SK-N-SH treated with all-trans-retinoic acid at 6 μM for 48 hours (cell line): ENCODE measurements at regions not wholly inside any gene's neighbourhood (a gene's known extent, or its start where the extent isn't known, plus 50 kb on each side); places are given as distances from the start of the nearest gene placed in this dataset.

Source experiments
- BACH2 ChIP-seq: fragments of 250-450 bp; sonication (Bioruptor Pico); IDR thresholded peaks from 2 replicates; pipeline ENCODE4 v1.9.0; 2021; ENCODE audit warnings: mild to moderate bottlenecking, borderline replicate concordance
- GLIS3 ChIP-seq: fragments of 250-450 bp; sonication (Bioruptor Pico); IDR thresholded peaks from 2 replicates; pipeline ENCODE4 v1.5.0; 2020; ENCODE audit warnings: mild to moderate bottlenecking, moderate library complexity
- ISL1 ChIP-seq: fragments of 250-450 bp; sonication (Bioruptor Pico); IDR thresholded peaks from 2 replicates; pipeline ENCODE4 v2.1.2; 2022; ENCODE audit warnings: mild to moderate bottlenecking, moderate library complexity

DNA sequence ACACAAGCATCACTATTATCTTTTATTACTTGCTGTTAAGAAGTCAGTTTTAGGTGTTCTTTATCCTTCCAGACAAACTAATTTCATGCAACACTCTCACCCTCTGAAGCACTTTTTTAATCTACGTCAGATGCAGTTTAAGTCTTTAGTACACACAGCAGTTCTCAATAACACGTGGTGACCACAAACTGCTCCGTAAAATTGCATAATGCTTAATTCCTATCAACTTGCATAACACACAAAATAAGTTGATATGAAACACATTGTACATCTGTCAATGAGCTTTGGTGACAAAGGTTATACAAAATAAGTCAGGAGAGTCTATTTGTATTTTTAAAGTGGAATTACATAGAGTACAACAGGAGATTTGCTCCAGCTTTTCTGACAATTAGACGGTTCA lies 140.9 kb upstream of the ETS2 start:
- no peak for TF ChIP-seq ISL1
- TF ChIP-seq GLIS3 (CRISPR knock-in tag), result no peak
- TF ChIP-seq BACH2 (CRISPR knock-in tag), result no peak
